Femur (tissue), 1 donor: ENCODE measurements at regions not wholly inside any gene's neighbourhood (a gene's known extent, or its start where the extent isn't known, plus 50 kb on each side); places are given as distances from the start of the nearest gene placed in this dataset.
A peak's percentile ranks its signal among the peaks of the same experiment; 100 is the strongest.
"Not testable (repeated sequence)": the region's sequence is repeated elsewhere in the genome, so short reads cannot be mapped to it uniquely, and the experiment has no call there.

Source experiments
- DNase-seq: peaks from one replicate; pipeline ENCODE4 v3.0.0-alpha.2; 2017

DNA sequence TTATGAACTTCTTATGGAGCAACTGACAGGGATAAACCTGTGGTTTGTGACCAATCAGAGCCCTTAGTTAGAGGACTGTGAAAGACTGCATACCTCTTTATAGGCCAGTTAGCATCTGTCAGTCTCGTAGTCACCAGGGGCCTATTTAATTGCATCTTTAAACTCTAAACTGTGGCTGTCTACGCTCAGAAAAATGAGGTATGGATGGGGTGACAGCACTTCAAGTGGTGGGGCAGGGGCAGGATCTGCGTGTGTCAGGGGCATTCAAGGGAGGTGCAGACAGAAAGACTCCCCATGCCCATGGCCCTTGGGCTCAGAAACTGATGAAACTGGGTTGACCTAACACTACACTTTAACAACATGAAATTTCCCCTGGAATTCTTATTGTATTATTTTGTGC, 132.6 kb upstream of the TBCA start:
- DNase-seq, result no peak

DNA sequence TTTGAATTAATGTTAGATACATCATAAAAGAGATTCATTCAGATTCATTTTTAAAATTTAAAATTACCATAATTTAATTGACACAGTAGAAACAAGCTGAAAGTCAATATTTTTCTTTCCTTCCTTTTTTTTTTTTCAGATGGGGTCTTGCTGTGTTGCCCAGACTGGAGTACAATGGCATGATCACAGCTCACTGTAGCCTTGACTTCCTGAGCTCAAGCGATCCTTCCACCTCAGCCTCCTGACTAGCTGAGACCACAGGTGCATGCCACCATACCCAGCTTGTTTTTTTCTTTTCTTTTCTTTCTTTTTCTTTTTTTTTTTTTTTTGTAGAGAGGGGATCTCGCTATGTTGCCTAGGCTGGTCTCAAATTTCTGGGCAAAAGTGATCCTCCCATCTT, 131.6 kb upstream of the TBCA start:
- no peak for DNase-seq

DNA sequence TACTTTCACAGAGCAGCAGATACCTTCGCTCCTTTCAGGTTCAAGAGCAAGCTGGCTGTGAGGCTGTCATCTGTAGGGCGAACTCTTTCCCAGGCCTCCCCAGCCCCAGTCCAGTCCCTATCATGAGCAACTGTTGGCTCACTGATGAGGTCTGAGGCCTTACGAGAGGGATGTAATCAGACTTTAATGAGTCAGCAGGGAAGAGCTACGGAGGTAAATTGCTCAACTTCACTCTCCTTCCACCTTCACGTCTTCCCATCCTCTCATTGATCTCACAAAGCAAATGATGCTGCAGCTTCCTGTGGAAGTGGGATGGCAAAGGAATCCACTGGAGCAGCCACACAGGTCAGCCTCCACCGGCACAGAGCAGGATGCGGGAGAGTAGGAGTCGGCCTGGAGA, 130.7 kb upstream of the TBCA start:
- no peak for DNase-seq

DNA sequence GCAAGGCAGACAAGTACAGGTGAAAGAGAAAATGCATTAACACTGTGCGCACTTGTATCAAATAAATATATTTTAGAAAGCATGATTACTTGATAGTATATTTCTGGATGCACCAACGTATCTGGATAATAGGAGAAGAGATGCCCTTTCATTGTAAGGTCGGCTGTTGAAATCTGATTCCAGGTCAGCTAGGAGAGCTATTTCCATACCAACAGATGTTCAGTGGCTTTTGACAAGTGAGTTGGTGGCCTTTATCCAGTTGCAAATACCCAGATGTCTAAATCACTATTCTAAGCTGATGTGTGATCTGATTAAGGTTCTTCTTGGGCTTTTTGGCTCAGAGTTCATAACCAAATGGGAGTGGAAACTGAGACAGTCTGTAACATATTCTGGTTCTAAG, 128.2 kb upstream of the TBCA start:
- DNase-seq, result no peak

DNA sequence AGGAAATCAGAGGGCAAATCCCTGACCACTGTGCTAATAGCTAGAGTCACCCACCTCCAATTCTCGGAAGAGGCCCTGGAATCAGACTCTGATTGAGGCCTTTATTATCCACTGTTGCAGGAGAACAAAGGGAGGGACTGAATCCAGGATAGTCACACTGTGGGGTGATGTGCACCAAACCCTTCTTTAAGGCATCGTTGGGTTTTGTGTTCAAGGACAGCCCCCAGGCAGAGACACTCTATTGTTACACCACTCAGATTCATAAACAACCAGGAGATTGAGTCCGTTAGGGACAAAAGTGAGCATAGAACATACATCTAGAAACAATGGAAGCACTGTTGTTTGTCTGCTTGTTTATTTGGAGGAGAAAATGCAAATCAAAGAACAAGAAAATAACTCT, 124.6 kb upstream of the TBCA start:
- no peak for DNase-seq

DNA sequence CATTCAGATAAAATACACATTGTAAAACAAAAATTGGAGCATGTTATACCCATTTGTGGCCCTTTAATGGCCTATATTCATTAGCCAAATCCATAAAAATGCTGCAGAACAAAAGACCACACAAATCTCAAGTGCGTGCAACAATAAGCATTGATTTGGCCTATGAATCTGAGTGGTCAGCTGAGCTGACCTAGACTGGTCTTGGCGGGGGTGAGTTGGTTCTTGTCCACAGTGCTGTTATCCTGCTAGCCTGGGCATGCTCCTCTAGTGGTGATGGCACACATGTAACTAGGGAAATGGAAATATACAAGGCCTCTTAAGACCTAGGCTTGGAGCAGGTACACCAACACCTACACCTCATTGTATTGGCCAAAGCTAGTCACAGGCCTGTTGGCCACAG, 122.2 kb upstream of the TBCA start:
- DNase-seq, result no peak

DNA sequence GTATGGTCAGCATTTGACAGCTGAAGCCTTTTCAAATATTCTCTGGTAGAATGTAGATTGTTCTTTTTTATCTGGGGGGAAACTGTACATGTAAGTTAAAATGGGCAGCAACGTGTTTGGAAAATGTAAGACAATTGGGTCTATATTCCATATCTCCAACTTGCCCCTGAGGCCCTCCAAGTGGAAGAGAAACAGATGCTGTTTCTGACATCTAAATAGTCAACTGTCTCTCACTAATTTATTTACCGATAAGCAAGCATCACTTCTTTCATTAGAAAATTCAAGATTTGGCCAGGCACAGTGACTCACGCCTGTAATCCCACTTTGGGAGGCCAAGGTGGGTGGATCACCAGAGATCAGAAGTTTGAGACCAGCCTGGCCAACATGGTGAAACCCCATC, 120.2 kb upstream of the TBCA start:
- DNase-seq, result no peak

DNA sequence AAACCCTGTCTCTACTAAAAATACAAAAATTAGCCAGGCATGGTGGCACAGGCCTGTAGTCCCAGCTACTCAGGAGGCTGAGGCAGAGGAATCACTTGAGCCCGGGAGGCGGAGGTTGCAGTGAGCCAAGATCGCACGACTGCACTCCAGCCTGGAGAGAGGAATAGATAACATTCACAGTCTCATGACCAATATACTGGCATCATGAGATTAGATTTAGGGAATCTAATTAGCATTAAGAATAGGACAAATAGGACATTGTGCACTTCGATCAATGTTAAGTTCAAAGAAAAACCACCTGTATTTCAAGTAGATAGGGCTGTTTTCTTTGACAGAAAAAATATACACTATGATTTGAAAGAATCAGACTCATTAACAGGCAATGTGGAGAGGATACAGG, 118.0 kb upstream of the TBCA start:
- not testable (repeated sequence) for DNase-seq

DNA sequence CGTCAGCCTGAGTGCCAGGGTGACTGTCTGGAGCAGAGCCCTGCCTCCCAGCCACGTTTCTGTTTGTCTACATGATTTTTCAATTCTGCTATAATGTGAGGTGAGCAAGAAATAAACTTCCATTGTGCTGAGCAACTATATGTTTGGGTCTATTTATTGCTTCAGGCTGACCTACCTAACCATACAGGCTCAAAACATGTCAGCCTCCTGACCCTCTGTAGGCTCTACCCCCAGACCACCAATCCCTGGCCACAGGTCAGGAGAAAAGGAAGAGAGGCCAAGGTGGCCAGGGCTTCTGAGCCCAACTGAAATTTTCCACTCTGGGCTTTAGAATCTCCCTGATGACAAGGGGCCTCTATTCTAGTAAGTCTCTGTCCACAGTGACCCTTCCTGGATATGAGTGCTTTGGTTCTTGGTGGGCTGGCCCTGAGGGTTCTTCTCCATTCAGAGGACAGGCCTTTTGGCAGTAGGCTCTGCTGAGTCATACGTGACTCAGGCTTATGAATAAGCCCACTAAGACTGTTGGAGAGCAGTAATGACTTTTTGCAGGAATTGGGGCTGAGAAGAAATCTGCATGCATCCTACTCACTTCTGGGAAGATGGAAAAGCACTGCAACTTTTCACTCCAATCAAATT, 117.2 kb upstream of the TBCA start:
- peak; percentile 28 for DNase-seq

DNA sequence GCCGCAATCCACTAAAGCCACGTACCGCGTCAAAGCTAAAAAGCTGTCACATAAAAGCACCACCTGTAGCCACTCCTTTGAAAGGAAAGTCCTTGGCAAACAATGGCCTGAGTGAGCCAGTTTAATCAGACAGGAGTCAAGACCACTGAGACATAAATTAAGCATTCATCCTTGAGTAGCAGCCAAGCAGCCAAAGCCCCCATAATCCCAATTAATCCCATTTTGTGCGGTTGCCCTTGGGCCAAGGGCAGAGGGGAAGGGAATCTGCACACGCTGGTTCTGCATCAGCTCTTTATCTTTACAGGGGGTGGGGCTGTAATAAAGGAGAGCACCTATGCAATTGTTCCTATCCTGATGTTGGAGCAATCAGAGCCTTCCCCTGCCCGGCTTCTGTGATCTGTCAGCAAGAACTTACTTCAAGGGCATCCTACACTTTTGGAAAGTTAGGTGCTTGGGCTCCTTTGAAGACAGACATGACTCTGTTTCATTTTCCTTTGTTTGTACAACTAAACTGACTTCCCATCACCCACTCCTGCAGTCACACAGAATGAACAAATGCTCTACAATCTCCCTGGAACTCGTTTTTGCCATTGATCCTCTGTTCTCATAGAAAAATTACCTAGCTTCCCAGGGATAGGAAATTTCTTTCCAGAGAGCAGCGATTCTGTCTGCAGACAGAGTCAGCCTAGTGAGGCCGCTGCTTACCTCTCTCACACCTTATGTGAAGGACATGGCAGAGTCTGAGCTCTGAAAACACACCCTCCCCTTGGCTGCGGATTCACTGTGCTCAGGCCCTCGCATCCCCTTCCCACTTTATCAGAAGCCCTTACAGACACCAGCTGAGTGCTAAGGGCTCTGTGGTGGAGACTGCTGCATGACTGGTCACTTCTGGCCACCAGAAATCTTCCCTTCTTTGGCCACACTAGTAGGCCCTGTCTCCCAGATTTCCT, 116.2 kb upstream of the TBCA start:
- DNase-seq, result no peak

DNA sequence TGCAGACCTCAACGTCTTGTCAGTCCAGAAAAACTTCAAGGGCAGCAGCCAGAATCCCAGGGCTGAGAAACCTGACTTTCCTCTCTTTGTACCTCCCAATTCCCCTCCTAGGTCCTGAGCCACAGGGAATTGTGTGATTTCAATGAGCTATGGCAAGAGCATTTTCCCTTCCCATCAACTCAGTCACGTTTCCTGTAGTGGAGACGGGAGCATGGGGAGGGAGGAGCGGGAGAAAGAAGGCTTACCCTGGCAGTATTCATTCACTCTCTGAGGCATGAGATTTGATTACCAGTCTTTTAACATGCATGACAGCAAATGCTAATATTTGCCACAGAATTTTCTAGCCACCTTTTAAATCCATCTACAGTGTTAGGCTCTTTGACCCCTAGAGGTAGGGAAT, 109.4 kb upstream of the TBCA start:
- DNase-seq, result no peak

DNA sequence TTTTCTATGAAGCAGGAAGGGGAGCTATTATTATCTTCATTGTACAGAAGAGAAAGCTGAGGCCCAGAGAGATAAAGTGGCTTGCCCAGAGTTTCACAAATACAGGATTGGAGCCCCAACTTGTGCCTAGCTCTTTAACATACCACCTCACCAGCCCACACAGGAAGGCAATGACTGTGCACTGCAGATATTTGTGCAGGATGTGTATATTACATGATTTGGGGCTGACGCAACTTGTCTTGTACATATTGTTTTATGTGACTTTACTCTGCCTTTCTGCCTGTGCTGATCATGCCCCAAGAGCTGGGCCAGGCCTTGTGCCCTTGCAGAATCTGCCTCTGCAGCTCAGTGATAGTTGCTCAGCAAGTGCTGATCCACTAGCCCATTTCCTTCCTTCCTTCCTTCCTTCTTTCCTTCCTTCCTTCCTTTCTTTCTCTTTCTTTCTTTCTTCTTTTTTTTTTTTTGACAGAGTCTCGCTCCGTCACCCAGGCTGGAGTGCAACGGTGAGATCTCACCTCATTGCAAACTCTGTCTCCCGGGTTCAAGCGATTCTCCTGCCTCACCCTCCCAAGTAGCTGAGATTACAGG, 106.6 kb upstream of the TBCA start:
- no peak for DNase-seq

DNA sequence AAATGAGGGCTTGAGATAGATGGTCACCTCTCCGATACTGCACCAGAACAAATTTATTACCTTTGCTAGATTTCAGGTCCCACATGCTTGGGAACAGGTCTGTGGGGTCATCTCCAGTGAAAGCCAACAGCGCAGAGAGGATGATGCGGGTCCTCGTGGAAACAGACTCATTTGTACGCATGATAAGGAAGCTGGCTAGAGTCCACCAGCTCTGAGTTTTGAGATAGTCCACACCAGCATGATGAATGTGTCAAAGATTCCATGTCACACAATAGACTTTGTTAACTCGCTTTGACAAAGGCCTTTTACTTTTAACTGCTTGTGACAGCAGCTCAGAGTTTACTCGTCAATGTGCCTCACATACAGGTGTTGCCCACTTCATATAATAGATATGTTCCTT, 105.4 kb upstream of the TBCA start:
- no peak for DNase-seq

DNA sequence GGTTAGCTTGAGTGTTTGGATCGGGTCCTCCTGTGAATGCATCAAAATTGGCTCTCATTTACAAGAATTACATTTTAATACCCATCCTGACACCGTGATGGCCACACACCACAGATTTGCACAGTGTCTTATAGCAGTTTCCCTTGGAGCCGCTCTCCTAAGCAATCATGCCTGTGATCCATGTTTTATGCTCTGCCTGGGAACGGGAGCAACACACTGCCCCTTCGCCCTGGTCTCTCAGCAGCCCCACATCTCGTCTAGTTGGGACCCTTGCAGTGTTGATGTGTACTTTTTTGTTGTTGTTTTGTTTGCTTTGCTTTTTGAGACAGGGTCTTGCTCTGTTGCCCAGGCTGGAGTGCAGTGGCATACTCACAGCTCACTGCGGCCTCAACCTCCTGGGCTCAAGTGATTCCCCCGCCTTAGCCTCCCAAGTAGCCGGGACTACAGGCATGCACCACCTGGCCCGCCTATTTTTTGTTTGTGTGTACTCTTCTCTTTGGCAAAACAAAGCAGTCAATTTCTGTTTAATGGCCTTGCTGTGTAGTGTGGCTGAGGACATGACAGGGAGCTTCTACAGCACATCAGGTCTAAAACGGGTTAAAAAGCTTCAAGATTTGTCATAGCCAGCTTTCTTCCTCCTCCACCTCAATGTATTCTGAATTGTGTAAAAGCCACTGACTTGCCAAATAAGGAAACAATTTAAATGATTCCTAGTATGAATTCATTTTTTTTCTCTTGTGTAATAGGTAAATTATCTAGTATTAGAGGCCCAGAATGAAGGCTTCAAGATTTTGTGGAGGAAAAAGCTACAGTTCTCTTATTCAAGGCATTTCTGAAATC, 101.6 kb upstream of the TBCA start:
- no peak for DNase-seq

DNA sequence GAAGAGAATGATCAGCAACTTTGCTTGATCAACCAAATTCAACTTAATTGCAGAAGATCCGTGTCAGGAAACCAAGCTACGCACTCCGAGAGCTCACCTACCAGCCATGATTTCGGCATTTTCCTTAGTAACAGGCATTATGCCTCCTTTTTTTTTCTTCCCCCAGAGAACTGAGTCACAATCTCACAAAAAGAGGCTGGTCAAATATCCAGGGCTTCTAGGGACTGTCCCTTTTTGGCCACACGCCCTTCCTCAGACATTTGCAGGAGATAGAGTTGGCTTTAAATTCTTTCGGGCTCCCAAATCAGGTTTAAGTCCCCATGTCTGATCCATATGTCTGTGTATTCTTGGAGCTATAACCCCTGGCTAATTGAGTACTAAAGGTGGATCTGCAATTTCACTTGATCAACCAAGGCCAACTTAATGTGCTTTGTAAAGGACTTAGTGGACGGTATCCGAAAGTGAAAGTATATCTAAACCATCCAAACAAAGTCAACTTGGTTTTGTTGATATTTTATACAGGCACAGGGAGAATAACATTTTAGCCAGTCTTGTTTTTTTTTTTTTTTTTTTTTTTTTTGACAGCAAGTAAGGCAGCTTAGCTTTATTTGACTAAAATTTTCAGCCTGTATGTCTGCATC, 100.8 kb upstream of the TBCA start:
- DNase-seq, result no peak

DNA sequence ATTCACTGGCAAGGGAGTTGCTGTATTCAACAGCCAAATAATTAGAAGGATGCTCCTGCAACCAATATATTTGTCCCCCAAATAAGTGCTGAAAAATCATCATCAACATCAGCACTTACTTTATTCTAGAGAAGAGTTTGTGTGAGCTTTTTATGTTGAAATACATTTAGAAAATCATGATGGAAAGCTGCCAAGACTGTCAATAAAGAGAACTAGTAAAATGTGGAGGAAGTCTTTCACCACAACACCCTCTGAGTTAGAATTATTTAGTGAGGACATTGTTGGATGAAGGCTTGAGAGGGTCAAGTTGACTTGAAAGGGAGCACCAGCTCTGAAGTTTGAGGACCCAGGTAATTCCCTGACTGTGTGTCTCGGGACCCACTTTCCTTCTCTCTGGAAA, 100.2 kb upstream of the TBCA start:
- DNase-seq, result no peak

DNA sequence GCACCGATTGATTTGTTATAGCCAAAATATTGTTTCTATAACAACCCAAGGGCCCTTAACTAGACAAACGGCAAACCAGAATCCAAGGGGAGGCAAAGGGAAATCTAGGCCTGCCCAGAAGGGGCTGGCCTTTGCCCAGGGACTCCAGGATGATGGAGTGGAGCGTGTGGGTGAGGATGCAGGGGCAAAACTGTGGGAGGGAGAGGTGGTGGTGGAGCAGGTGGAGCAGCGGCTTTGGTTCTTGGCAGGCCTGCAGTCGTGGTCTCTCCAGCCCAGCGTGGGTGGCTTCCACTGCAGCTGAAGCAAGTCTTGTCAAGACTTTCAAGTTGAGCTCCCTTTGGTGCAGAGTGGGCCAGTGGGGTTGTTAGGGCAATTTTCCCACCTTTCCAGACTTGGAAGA, 98.6 kb upstream of the TBCA start:
- DNase-seq, result no peak

DNA sequence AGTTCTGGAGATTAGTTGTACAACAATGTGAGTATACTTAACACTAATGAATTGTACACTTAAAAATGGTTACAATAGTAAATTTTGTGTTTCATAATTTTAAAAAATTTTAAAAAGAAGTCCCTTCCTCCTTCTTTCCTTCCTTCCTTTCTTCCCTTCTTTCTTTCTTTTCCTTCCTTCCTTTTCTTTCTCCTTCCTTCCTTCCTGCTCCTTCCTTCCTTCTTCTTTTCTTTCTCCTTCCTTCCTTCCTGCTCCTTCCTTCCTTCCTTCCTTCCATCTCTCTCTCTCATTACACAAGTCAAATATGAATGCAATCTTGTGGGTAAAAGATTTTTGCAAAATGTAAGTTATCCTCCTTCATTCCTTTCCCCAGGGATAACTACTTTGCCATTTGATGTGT, 97.1 kb upstream of the TBCA start:
- no peak for DNase-seq

DNA sequence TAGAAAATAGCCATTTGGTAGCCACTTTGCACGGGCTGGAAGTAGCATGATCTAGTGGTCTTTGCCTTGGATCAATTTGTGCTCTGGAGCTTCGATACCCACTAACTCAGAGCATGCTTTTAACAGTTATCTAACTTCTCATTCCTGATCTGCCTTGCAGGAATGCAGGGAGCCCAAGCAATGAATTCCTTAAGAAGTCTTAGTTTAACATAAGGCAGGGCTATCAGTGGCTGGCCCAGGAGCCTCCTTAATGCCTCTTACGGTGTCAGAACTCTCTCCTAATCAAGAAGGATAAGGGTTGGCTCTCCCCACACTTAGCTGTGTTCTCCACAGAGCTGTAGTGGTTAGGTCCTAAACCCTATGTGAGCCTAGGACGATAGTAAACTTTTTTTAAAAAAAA, 95.8 kb upstream of the TBCA start:
- DNase-seq, result no peak

DNA sequence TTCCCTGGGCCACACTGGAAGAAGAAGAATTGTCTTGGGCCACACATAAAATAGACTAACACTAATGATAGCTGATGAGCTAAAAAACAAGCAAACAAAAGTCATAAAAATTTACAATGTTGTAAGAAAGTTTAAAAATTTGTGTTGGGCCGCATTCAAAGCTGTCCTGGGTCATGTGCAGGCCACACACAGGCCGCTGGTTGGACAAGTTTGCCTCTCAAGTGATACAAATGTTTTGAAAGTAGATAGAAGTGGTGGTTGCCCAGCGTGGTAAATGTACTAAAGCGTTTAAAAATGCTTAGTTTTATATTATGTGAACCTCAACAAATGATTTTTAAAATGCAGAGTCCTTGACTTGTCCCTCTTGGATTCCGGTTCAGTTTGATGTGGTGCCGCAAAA, 94.9 kb upstream of the TBCA start:
- no peak for DNase-seq

DNA sequence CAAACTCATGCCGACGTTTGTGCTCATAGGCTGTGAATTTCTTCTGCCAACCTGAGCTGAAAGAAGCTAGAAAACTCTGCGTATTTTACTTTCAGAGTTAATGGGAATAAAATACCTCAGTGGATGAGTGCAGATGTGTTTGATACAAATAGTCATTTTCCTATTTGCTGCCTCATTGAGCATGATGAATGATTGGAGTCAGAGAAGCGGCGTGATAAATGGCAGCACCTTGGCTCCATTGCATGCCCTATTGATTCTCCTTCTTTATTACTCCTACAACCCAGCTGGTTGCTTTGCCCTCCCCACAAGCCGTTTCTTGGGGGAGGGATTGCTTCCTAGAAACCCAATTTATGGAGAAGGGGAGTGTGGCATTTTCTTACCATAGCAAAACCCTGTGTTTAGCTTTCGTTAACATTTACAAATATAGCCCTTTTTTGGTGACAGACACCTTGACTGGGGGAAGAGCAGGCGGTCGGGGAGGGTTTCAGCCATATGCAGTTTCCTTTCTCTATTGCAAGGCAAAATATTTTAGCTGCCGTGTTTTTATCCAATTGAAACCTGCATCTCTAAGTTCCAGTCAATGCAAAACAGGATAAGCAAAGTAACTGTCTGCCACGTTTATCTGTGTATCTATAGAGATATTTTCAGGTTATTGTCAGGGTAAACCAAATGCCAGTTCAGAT, 93.1 kb upstream of the TBCA start:
- DNase-seq, result no peak

DNA sequence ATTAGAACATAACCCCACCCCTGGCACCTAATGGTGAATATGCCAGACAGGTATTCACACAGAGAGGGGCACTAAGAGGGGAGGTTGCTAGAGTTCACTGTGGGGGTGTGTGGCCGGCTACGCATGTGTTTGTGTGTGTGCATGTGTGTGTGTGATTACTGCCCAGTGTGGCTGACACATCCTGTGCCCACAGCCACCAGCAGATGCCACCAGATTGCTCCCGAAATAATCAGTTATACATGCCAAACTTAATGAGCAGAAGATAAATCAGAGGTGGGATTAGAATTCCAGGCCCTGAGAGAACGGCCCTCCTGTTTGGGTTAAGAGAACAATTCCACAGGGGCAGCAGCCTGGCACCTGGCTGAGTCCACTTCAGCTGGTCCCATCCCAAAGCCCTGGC, 91.8 kb upstream of the TBCA start:
- no peak for DNase-seq
